A673 (cell line): ENCODE measurements at regions not wholly inside any gene's neighbourhood (a gene's known extent, or its start where the extent isn't known, plus 50 kb on each side); places are given as distances from the start of the nearest gene placed in this dataset.
"Not testable (repeated sequence)": the region's sequence is repeated elsewhere in the genome, so short reads cannot be mapped to it uniquely, and the experiment has no call there.

Source experiments
- BruUV-seq: library from RNA; stranded (reverse); fragments of 400-500 nt; replicated peaks from 2 replicates; lab custom pipeline; 2021; lab: Mats Ljungman, UMichigan
- CTCF ChIA-PET: fragments of 300-600 bp; sonication (Branson Sonifier 250); formaldehyde crosslinking; loops from one replicate; lab custom pipeline; 2022; ENCODE audit warnings: antibody characterized with exemption; lab: Charles Lee
- POLR2A ChIA-PET: fragments of 300-600 bp; sonication (Branson Sonifier 250); formaldehyde crosslinking; loops from one replicate; lab custom pipeline; 2022; ENCODE audit warnings: antibody characterized with exemption; ENCODE audit not compliant: low non-redundant PET; lab: Charles Lee
- DNase-seq: peaks from one replicate; pipeline ENCODE4 v3.0.0-alpha.2; 2015; ENCODE audit warnings: low spot score
- H3K27ac ChIP-seq: fragments of 200-600 bp; sonication (generic); 2 replicates; pipeline ENCODE4 v1.5.1; 2016; ENCODE audit warnings: mixed run types, low read depth, mild to moderate bottlenecking, mixed read lengths, antibody characterized with exemption, low read length; ENCODE audit not compliant: poor library complexity, severe bottlenecking
- H3K27me3 ChIP-seq: fragments of 200-600 bp; sonication (generic); replicated peaks from 2 replicates; pipeline ENCODE4 v1.6.1; 2017; ENCODE audit warnings: mixed run types, low read depth, mild to moderate bottlenecking, mixed read lengths, antibody characterized with exemption, low read length; ENCODE audit not compliant: insufficient read depth, poor library complexity
- H3K36me3 ChIP-seq: fragments of 200-600 bp; sonication (generic); 2 replicates; pipeline ENCODE4 v1.6.1; 2016; ENCODE audit warnings: mixed run types, mild to moderate bottlenecking, mixed read lengths, antibody characterized with exemption, low read length; ENCODE audit not compliant: insufficient read depth, poor library complexity, severe bottlenecking
- H3K4me1 ChIP-seq: fragments of 200-600 bp; sonication (generic); 2 replicates; pipeline ENCODE4 v1.6.1; 2017; ENCODE audit warnings: mixed run types, mild to moderate bottlenecking, mixed read lengths, antibody characterized with exemption, low read length; ENCODE audit not compliant: insufficient read depth, poor library complexity, severe bottlenecking
- H3K4me3 ChIP-seq: fragments of 200-600 bp; sonication (generic); 2 replicates; pipeline ENCODE4 v1.5.1; 2016; ENCODE audit warnings: low read depth, mixed run types, mild to moderate bottlenecking, mixed read lengths, low read length; ENCODE audit not compliant: poor library complexity, severe bottlenecking
- H3K9me3 ChIP-seq: fragments of 200-600 bp; sonication (generic); 2 replicates; pipeline ENCODE4 v1.6.1; 2016; ENCODE audit warnings: mixed run types, low read depth, mild to moderate bottlenecking, mixed read lengths, antibody characterized with exemption, low read length; ENCODE audit not compliant: poor library complexity, severe bottlenecking
- CTCF ChIP-seq: fragments of 300-800, 200-600 bp; sonication (generic); conservative IDR thresholded peaks from 2 replicates; pipeline ENCODE4 v1.5.1; 2017; ENCODE audit warnings: low read depth, mild to moderate bottlenecking, antibody characterized with exemption, low read length, moderate library complexity, mixed read lengths
- EZH2 ChIP-seq: fragments of 200-600 bp; sonication (generic); IDR thresholded peaks from 2 replicates; pipeline ENCODE4 v1.6.1; 2017; ENCODE audit warnings: borderline replicate concordance, low read depth, mild to moderate bottlenecking, mixed read lengths, antibody characterized with exemption, low read length; ENCODE audit not compliant: poor library complexity, severe bottlenecking
- intact Hi-C: fragments of 100-400 bp; cut with micrococcal nuclease; formaldehyde crosslinking; loops from one replicate; pipeline ENCODE4 v1.10.0; 2022; ENCODE audit not compliant: unreplicated experiment

- CTCF ChIA-PET, result no interaction called here
- intact Hi-C loops, result no loop called here
- Histone ChIP-seq H3K4me1 (no peaks in the 10 kb centered on the region), H3K9me3 (no peaks in the 10 kb centered on the region), H3K27me3 (no peaks in the 10 kb centered on the region), H3K36me3 (no peaks in the 10 kb centered on the region), H3K27ac (no peak overlapping the region), H3K4me3 (no peak overlapping the region)
- no TSS peak for BruUV-seq
- DNase-seq, result no peak
- POLR2A ChIA-PET, result no interaction called here
- TF ChIP-seq CTCF (no peak), EZH2 (no peak)
Measured at GRCh38 chr3:34511891-34512290, 713.5 kb downstream of the PDCD6IP start.

GRCh38 chr3:34519008-34519407, 720.6 kb downstream of the PDCD6IP start:
- DNase-seq, POLR2A ChIA-PET, H3K4me3 ChIP-seq, BruUV-seq, CTCF ChIA-PET, H3K27ac ChIP-seq, intact Hi-C loops, H3K27me3 ChIP-seq, H3K9me3 ChIP-seq, H3K4me1 ChIP-seq, H3K36me3 ChIP-seq: not testable (repeated sequence)

- Histone ChIP-seq H3K27ac (no peak overlapping the region), H3K4me3 (no peak overlapping the region), H3K36me3 (no peaks in the 10 kb centered on the region), H3K27me3 (no peaks in the 10 kb centered on the region), H3K4me1 (no peaks in the 10 kb centered on the region), H3K9me3 (peaks cover 6% of the 10 kb centered on the region)
- ChIA-PET POLR2A (no interaction called here), CTCF (no interaction called here)
- BruUV-seq, result no TSS peak
- DNase-seq, result no peak
- intact Hi-C loops, result no loop called here
- TF ChIP-seq EZH2, result no peak
Measured at GRCh38 chr3:34531156-34531555, 732.7 kb downstream of the PDCD6IP start.

GRCh38 chr3:34533451-34533850, 735.0 kb downstream of the PDCD6IP start:
- CTCF ChIA-PET, result no interaction called here

More at GRCh38 chr3:34533451-34533850, 735.0 kb downstream of the PDCD6IP start:
- BruUV-seq, result no TSS peak
- H3K9me3 ChIP-seq, result peaks cover 6% of the 10 kb centered on the region
- DNase-seq, result no peak
- no peaks in the 10 kb centered on the region for H3K4me1 ChIP-seq
- intact Hi-C loops, result no loop called here
- no peak overlapping the region for H3K4me3 ChIP-seq
- TF ChIP-seq CTCF (no peak), EZH2 (no peak)
- H3K27ac ChIP-seq, result no peak overlapping the region
- H3K36me3 ChIP-seq, result no peaks in the 10 kb centered on the region
- H3K27me3 ChIP-seq, result no peaks in the 10 kb centered on the region
- POLR2A ChIA-PET, result no interaction called here
